H9 (cell line): ENCODE measurements at regions not wholly inside any gene's neighbourhood (a gene's known extent, or its start where the extent isn't known, plus 50 kb on each side); places are given as distances from the start of the nearest gene placed in this dataset.

Source experiments
- DNase-seq: peaks from one replicate; pipeline ENCODE4 v3.0.0-alpha.2; 2017
- H2AFZ ChIP-seq: one replicate; pipeline ENCODE4 v1.6.1; 2013; ENCODE audit warnings: mild to moderate bottlenecking, low read length, control low read depth, moderate library complexity
- H2AK5ac ChIP-seq: 2 replicates; pipeline ENCODE4 v1.6.1; 2013; ENCODE audit warnings: low read length, control low read depth, mixed read lengths; ENCODE audit not compliant: insufficient read length
- H2BK120ac ChIP-seq: one replicate; pipeline ENCODE4 v1.6.1; 2013; ENCODE audit warnings: low read depth, mild to moderate bottlenecking, low read length, control low read depth, inconsistent platforms; ENCODE audit not compliant: poor library complexity, severe bottlenecking
- H2BK12ac ChIP-seq: 2 replicates; pipeline ENCODE4 v1.6.1; 2013; ENCODE audit warnings: low read length, control low read depth, mixed read lengths, low read depth; ENCODE audit not compliant: insufficient read length
- H2BK15ac ChIP-seq: 2 replicates; pipeline ENCODE4 v1.6.1; 2013; ENCODE audit warnings: low read depth, low read length, control low read depth
- H2BK20ac ChIP-seq: one replicate; pipeline ENCODE4 v1.6.1; 2013; ENCODE audit warnings: low read depth, mild to moderate bottlenecking, low read length, control low read depth, inconsistent platforms; ENCODE audit not compliant: poor library complexity, severe bottlenecking
- H2BK5ac ChIP-seq: 2 replicates; pipeline ENCODE4 v1.6.1; 2013; ENCODE audit warnings: low read length, control low read depth, mixed read lengths; ENCODE audit not compliant: insufficient read length
- H3K14ac ChIP-seq: 2 replicates; pipeline ENCODE4 v1.6.1; 2013; ENCODE audit warnings: low read length, control low read depth; ENCODE audit not compliant: insufficient read depth
- H3K18ac ChIP-seq: 2 replicates; pipeline ENCODE4 v1.6.1; 2013; ENCODE audit warnings: low read depth, mild to moderate bottlenecking, mixed read lengths, low read length, control low read depth; ENCODE audit not compliant: insufficient read length
- H3K23ac ChIP-seq: 2 replicates; pipeline ENCODE4 v1.6.1; 2013; ENCODE audit warnings: low read length, control low read depth, mixed read lengths, low read depth; ENCODE audit not compliant: insufficient read length
- H3K23me2 ChIP-seq: 2 replicates; pipeline ENCODE4 v1.6.1; 2013; ENCODE audit warnings: low read depth, mild to moderate bottlenecking, mixed read lengths, low read length, control low read depth; ENCODE audit not compliant: insufficient read length, poor library complexity, severe bottlenecking
- H3K27ac ChIP-seq: 2 replicates; pipeline ENCODE4 v1.5.1; 2013; ENCODE audit warnings: low read length, control low read depth, mixed read lengths, low read depth; ENCODE audit not compliant: insufficient read length
- H3K27me3 ChIP-seq: 2 replicates; pipeline ENCODE4 v1.6.1; 2013; ENCODE audit warnings: low read length, control low read depth, inconsistent platforms; ENCODE audit not compliant: insufficient read depth
- H3K4ac ChIP-seq: 2 replicates; pipeline ENCODE4 v1.6.1; 2013; ENCODE audit warnings: low read depth, mild to moderate bottlenecking, control low read depth, inconsistent platforms, low read length, moderate library complexity
- H3K4me1 ChIP-seq: 2 replicates; pipeline ENCODE4 v1.6.1; 2013; ENCODE audit warnings: low read length, control low read depth, inconsistent platforms; ENCODE audit not compliant: insufficient read depth
- H3K4me2 ChIP-seq: 2 replicates; pipeline ENCODE4 v1.6.1; 2013; ENCODE audit warnings: low read length, control low read depth, mixed read lengths; ENCODE audit not compliant: insufficient read length, insufficient read depth
- H3K56ac ChIP-seq: 2 replicates; pipeline ENCODE4 v1.6.1; 2013; ENCODE audit warnings: low read depth, mild to moderate bottlenecking, mixed read lengths, low read length, control low read depth; ENCODE audit not compliant: insufficient read length
- H3K79me1 ChIP-seq: 2 replicates; pipeline ENCODE4 v1.6.1; 2013; ENCODE audit warnings: low read depth, mild to moderate bottlenecking, moderate library complexity, low read length, control low read depth, inconsistent platforms; ENCODE audit not compliant: insufficient read depth, poor library complexity, severe bottlenecking
- H3K79me2 ChIP-seq: 2 replicates; pipeline ENCODE4 v1.6.1; 2013; ENCODE audit warnings: low read length, control low read depth, inconsistent platforms; ENCODE audit not compliant: insufficient read depth
- H3K9ac ChIP-seq: 2 replicates; pipeline ENCODE4 v1.6.1; 2013; ENCODE audit warnings: low read length, control low read depth, mixed read lengths; ENCODE audit not compliant: insufficient read length; ENCODE audit errors: extremely low read depth
- H3K9me3 ChIP-seq: one replicate; pipeline ENCODE4 v1.6.1; 2013; ENCODE audit warnings: low read depth, low read length, inconsistent platforms; ENCODE audit not compliant: control insufficient read depth
- H3T11ph ChIP-seq: one replicate; pipeline ENCODE4 v1.6.1; 2013; ENCODE audit warnings: mild to moderate bottlenecking, low read length, control low read depth, inconsistent platforms
- H4K20me1 ChIP-seq: one replicate; pipeline ENCODE4 v1.6.1; 2013; ENCODE audit not compliant: control insufficient read depth, insufficient read length, insufficient read depth
- H4K5ac ChIP-seq: 2 replicates; pipeline ENCODE4 v1.6.1; 2013; ENCODE audit warnings: low read depth, mild to moderate bottlenecking, mixed read lengths, low read length, control low read depth; ENCODE audit not compliant: insufficient read length
- H4K8ac ChIP-seq: replicated peaks from 2 replicates; pipeline ENCODE4 v1.6.1; 2013; ENCODE audit warnings: low read length, control low read depth, mixed read lengths, low read depth; ENCODE audit not compliant: insufficient read length
- H4K91ac ChIP-seq: 2 replicates; pipeline ENCODE4 v1.6.1; 2013; ENCODE audit warnings: low read depth, mild to moderate bottlenecking, moderate library complexity, mixed read lengths, low read length, control low read depth; ENCODE audit not compliant: insufficient read length
- H3K27ac Mint-ChIP-seq, 3 experiments: 2 replicates in 2 of 3; 3 replicates in 1 of 3; pipeline ENCODE4 v1.8.0; 2020 to 2021; ENCODE audit warnings: mixed read lengths in 3 of 3, mild to moderate bottlenecking in 1 of 3, moderate library complexity in 1 of 3
- H3K27me3 Mint-ChIP-seq: 2 replicates; pipeline ENCODE4 v1.8.0; 2021; ENCODE audit warnings: low read depth, mild to moderate bottlenecking, moderate library complexity, mixed read lengths
- H3K36me3 Mint-ChIP-seq, 3 experiments: 2 replicates in 2 of 3; 3 replicates in 1 of 3; pipeline ENCODE4 v1.8.0; 2020 to 2021; ENCODE audit warnings: low read depth in 3 of 3, mixed read lengths in 3 of 3; ENCODE audit not compliant: insufficient read depth in 1 of 3
- H3K4me1 Mint-ChIP-seq, 2 experiments: 2 replicates each; pipeline ENCODE4 v1.8.0; 2020; ENCODE audit warnings: mixed read lengths in 2 of 2
- H3K4me3 Mint-ChIP-seq, 2 experiments: 2 replicates in 1 of 2; 3 replicates in 1 of 2; pipeline ENCODE4 v1.8.0; 2020 to 2021; ENCODE audit warnings: mild to moderate bottlenecking in 2 of 2, mixed read lengths in 2 of 2, moderate library complexity in 1 of 2
- H3K9me3 Mint-ChIP-seq, 2 experiments: 2 replicates in 1 of 2; 3 replicates in 1 of 2; pipeline ENCODE4 v1.8.0; 2020; ENCODE audit warnings: mild to moderate bottlenecking in 2 of 2, mixed read lengths in 2 of 2, moderate library complexity in 1 of 2
- WGBS: extraction: QIAGEN DNeasy Blood & Tissue Kit; methylation state at CpG from one replicate; pipeline ENCODE4 v1.1.7; 2013; ENCODE audit warnings: missing lambda C conversion rate, low lambda C conversion rate, mixed read lengths; ENCODE audit not compliant: insufficient read length; ENCODE audit errors: extremely low coverage; 5-methylcytosine and 5-hydroxymethylcytosine counted together
- TF ChIP-seq, protein P1 (sequence below): fragments of 200-600 bp; sonication (generic); conservative IDR thresholded peaks from 3 replicates; pipeline ENCODE4 v1.8.0; 2021; ENCODE audit warnings: antibody characterized with exemption, mild to moderate bottlenecking

GRCh38 chr4:180430283-180430682 lies 1812.9 kb upstream of the TENM3 start:
- Histone ChIP-seq H3K4ac (no peak overlapping the region), H2AK5ac (no peak overlapping the region), H2BK15ac (no peak overlapping the region), H4K8ac (no peak overlapping the region), H3K18ac (no peak overlapping the region), H4K91ac (no peak overlapping the region), H3K14ac (no peak overlapping the region), H3K9me3 (no peaks in the 10 kb centered on the region), H2AFZ (no peak overlapping the region), H3K79me2 (no peaks in the 10 kb centered on the region), H3K23me2 (no peaks in the 10 kb centered on the region), H3K9ac (no peak overlapping the region), H3K23ac (no peak overlapping the region), H3K27ac (no peak overlapping the region), H4K5ac (no peak overlapping the region), H2BK5ac (no peak overlapping the region), H3K4me2 (no peak overlapping the region), H3K56ac (no peak overlapping the region), H2BK12ac (no peak overlapping the region), H3T11ph (no peak overlapping the region), H3K27me3 (no peaks in the 10 kb centered on the region), H2BK20ac (no peak overlapping the region), H3K4me1 (no peaks in the 10 kb centered on the region), H4K20me1 (no peaks in the 10 kb centered on the region), H3K79me1 (no peaks in the 10 kb centered on the region), H2BK120ac (no peak overlapping the region)
- WGBS: no CpG with 5 or more reads among the region's 7 CpGs
- Mint-ChIP-seq H3K27me3 (no peaks in the 10 kb centered on the region), H3K27ac (no peak overlapping the region), H3K36me3 (no peaks in the 10 kb centered on the region), H3K4me3 (no peak overlapping the region), H3K9me3 (no peaks in the 10 kb centered on the region), H3K4me1 (peaks cover 0 to 3% of the 10 kb centered on the region in 2 experiments; a peak in 1 of 4 replicates)
- no peak for DNase-seq
- TF ChIP-seq, protein P1, sequence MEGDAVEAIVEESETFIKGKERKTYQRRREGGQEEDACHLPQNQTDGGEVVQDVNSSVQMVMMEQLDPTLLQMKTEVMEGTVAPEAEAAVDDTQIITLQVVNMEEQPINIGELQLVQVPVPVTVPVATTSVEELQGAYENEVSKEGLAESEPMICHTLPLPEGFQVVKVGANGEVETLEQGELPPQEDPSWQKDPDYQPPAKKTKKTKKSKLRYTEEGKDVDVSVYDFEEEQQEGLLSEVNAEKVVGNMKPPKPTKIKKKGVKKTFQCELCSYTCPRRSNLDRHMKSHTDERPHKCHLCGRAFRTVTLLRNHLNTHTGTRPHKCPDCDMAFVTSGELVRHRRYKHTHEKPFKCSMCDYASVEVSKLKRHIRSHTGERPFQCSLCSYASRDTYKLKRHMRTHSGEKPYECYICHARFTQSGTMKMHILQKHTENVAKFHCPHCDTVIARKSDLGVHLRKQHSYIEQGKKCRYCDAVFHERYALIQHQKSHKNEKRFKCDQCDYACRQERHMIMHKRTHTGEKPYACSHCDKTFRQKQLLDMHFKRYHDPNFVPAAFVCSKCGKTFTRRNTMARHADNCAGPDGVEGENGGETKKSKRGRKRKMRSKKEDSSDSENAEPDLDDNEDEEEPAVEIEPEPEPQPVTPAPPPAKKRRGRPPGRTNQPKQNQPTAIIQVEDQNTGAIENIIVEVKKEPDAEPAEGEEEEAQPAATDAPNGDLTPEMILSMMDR: no peak
